GM21526 (cell line): ENCODE measurements at regions not wholly inside any gene's neighbourhood (a gene's known extent, or its start where the extent isn't known, plus 50 kb on each side); places are given as distances from the start of the nearest gene placed in this dataset.

ENCODE experiments used
- ATAC-seq: cut with Tn5 transposase; IDR thresholded peaks from one replicate; pipeline ENCODE4 v1.9.1; 2021; ENCODE audit warnings: moderate library complexity; ENCODE audit not compliant: unreplicated experiment, low FRiP score

DNA sequence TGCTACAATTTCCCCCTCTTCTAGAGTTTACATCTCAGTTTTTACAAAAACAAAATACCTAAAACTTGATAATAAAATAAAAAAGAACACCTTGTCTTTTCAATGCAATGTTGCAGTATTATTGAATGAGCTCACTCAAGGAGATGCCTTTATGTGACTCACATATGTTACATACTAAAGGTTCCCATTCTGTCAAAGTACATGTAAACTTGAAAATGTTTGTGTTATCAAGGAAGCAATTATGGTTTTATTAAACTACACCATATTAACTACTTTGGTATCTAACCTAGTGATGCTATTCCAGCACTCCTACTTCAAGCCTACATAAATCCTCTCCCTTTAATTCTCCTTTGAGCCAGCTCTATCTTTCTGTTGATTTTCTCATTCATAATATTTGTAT is 658.3 kb downstream of the PTPRC start:
- ATAC-seq, result no peak

- no peak for ATAC-seq
Measured at GRCh38 chr1:199297887-199298286, 659.0 kb downstream of the PTPRC start.

DNA sequence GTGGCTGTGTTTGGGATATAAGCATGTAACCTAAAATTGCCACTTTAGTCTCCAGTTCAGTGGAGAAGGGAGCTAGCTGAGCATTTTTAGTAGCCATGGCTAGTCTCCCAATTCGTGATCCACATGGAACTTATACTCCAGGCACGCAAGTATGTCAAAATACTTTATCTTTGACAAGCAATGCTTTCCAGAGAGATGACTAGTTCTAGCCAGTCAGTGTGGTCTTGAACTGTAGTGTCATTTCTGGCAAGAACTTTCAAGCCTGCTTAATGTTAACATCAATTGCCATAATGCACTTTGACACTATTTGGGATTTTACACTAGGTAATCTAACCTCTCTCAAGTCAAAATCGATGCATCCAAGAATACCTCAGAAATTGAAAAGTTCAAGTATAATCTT is 660.0 kb downstream of the PTPRC start:
- ATAC-seq, result no peak

DNA sequence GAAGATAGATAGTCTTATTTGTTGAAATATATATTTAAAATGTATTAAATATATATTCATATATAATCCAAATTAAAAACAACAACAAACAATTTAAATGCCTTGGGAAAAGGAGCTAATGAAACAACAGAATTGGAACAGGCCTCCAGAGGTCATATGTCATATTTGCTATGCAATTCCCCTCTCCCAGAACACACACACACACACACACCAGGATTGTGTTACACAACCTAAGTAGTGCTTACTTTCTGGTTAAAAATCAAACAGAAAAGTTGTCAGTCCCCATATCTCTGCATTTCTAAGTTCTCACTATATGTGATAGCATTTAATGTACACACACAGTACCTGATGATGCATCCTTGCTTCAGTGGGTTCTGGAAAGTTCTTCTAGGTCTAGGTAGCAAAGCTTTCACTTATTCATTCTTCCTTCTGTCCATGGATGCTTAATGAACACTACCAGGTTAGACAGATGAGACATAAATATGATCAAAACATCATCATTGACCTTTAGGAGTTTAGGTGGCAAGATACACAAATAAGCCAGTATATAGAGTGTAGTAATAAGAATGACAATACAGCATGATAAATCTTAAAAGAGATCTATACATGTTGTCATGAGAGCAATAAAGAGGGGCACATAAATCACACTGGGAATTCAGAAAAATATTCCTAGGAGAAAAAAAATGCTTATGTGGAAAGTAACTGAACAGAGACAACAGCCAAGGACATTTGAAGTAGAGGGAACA is 662.8 kb downstream of the PTPRC start:
- ATAC-seq, result no peak

DNA sequence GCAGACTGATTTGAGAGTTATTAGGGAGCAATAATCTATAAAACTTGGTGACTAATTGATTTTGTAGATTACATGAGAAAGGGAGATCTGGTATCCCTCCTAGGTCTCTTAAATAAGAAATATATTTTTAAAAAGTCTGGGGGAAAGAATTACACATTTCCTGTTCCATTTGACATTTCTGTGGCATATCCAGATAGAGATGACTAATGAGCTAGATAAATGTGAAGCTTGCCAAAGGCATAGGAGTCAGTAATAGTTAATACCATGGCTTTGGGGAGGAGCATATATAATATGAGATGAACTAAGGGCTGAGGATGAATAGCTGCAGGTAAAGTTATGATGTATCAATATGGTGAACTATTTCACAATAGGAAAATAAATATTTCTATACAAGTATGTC is 663.7 kb downstream of the PTPRC start:
- no peak for ATAC-seq

- ATAC-seq, result no peak
Measured at GRCh38 chr1:199303035-199303434, 664.2 kb downstream of the PTPRC start.

DNA sequence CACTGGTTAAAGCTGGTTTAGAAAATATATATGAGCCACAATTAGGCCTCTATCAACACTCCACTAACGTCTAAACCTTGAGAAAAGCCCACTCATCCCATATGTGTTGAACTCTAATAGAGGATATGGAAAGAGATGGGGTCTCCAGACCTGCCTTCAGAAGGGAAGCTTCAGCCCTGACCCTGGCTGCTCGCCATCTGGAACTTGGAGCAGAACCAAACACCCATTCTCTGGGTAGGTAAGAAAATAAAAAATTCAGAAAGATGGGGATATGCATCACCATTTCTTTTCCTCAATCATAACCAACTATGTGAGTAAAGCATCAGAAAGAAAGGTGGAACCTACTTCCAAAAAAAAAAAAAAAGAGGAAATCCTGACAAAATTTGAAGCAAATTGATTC is 666.2 kb downstream of the PTPRC start:
- no peak for ATAC-seq

- peak; percentile 4 for ATAC-seq
Measured at GRCh38 chr1:199307496-199308264, 668.8 kb downstream of the PTPRC start.

DNA sequence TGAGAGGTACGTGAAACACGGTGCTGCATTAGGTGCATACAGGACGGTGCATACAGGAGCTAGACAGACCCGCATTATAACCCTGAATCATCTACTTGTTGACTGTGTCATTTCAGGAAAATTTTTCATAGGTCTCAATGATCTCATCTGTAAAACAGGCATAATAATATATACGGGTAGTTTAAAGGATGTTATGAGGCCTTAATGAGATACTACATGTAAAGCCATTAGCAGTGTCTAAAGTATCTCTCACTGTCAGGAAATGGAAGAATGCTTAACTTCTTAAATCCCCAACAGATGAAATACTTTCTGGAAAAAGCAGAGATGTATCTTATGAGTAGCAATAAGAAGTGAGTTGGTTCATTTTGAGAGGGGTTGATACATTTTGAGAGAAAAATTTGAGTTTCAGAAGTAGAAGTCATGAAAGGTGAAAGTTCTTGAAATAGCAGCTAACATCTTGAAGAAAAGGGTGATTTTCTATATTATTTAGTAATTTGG is 669.6 kb downstream of the PTPRC start:
- peak; percentile 68 for ATAC-seq

GRCh38 chr1:199310708-199311107 is 671.9 kb downstream of the PTPRC start:
- no peak for ATAC-seq

GRCh38 chr1:199311478-199312262 is 672.8 kb downstream of the PTPRC start:
- no peak for ATAC-seq

- no peak for ATAC-seq
Measured at GRCh38 chr1:199312626-199313025, 673.8 kb downstream of the PTPRC start.

DNA sequence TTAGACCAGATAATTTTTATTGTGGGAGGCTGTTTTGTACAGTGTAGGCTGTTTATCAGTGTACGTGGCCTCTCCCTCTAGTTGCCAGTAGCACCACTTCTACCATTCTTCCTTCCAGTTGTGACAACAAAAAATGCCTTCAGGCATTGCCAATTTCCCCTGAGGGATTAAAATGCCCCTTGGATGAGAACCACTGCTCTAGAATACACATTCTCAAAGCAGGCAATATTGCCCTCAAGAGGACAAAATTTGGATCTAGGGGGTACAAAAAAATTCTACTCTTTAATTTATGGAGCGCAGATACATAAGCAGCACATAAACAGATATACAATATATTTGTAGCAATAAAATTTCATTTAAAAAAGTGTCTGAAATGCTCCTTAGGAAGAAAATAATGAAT is 674.6 kb downstream of the PTPRC start:
- ATAC-seq, result no peak

DNA sequence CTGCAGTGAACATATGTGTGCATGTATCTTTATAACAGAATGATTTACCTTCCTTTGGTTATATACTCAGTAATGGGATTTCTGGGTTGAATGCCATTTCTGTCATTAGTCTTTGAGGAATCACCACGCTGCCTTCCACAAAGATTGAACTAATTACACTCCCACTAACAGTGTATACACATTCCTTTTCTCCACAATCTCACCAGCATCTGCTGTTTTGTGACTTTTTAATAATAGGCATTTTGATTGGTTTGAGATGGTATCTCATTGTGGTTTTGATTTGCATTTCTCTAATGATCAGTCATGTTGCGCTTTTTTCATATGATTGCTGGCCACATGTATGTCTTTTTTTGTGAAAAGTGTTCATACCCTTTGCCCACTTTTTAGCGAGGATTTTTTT is 680.5 kb downstream of the PTPRC start:
- ATAC-seq, result no peak

DNA sequence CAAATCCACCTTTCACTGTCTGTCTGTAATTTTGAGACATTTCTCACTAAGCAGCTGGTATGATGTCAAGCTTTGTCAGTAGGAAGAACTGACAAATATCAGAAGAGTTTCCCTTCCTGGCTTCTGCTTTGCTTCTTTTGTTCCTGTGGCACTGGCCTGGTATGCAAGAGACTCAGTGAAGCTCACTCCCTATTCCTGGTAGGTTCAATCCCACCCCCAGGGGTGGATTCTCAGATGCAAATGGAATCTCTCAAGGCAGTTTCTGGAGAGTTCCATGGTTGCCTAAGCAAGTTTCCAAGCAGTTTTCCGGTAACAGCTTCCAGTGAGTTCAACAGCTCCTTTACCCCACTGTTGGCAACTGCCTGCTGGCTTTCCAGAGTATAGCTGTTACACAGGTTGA is 683.4 kb downstream of the PTPRC start:
- no peak for ATAC-seq

- no peak for ATAC-seq
Measured at GRCh38 chr1:199333180-199333579, 694.3 kb upstream of the NR5A2 start.

- ATAC-seq, result no peak
Measured at GRCh38 chr1:199335496-199335895, 692.0 kb upstream of the NR5A2 start.

- ATAC-seq, result no peak
Measured at GRCh38 chr1:199336745-199337640, 690.5 kb upstream of the NR5A2 start.

- no peak for ATAC-seq
Measured at GRCh38 chr1:199338760-199339159, 688.8 kb upstream of the NR5A2 start.

GRCh38 chr1:199352351-199352750 is 675.2 kb upstream of the NR5A2 start:
- no peak for ATAC-seq
